ENCODE measurements at regions not wholly inside any gene's neighbourhood (a gene's known extent, or its start where the extent isn't known, plus 50 kb on each side); places are given as distances from the start of the nearest gene placed in this dataset.
"Not testable (repeated sequence)": the region's sequence is repeated elsewhere in the genome, so short reads cannot be mapped to it uniquely, and the experiment has no call there.

GRCh38 chr1:90281886-90282285 is 287.0 kb downstream of the ZNF326 start:
- TF ChIP-seq CTCF (IDR thresholded peaks at IDR 0.05; ENCODE audit: insufficient read depth, low read depth, low read length); EZH2 (IDR thresholded peaks at IDR 0.05; ENCODE audit: insufficient read depth, low read length): not testable (repeated sequence)
